Spleen (tissue), 11 donors: ENCODE measurements at regions not wholly inside any gene's neighbourhood (a gene's known extent, or its start where the extent isn't known, plus 50 kb on each side); places are given as distances from the start of the nearest gene placed in this dataset.

Source experiments
- DNase-seq: peaks from one replicate; pipeline ENCODE4 v3.0.0-alpha.2; 2020
- H3K27ac ChIP-seq, 8 donors: fragments of 200-600 bp; sonication (generic) in 7 of 8; 1 replicate in 4 of 8; 2 replicates in 4 of 8; pipeline versions ENCODE4 v1.5.0 to v1.8.0; 2016 to 2021; ENCODE audit warnings: inconsistent platforms in 4 of 8, mild to moderate bottlenecking in 4 of 8, moderate library complexity in 1 of 8
- H3K27me3 ChIP-seq, 7 donors: fragments of 200-600 bp; sonication (generic) in 6 of 7; replicated peaks in 1 of 7; 1 replicate in 4 of 7; 2 replicates in 3 of 7; pipeline versions ENCODE4 v1.5.0 to v1.8.0; 2016 to 2021; ENCODE audit warnings: inconsistent platforms in 3 of 7, mild to moderate bottlenecking in 1 of 7
- H3K36me3 ChIP-seq, 6 donors: fragments of 200-600 bp; sonication (generic) in 5 of 6; 1 replicate in 4 of 6; 2 replicates in 2 of 6; pipeline versions ENCODE4 v1.5.0 to v1.8.0; 2016 to 2021; ENCODE audit warnings: inconsistent platforms in 2 of 6
- H3K4me1 ChIP-seq, 6 donors: fragments of 200-600 bp; sonication (generic) in 5 of 6; 1 replicate in 3 of 6; 2 replicates in 3 of 6; pipeline versions ENCODE4 v1.5.0 to v1.8.0; 2016 to 2021; ENCODE audit warnings: inconsistent platforms in 3 of 6
- H3K4me3 ChIP-seq, 8 donors: fragments of 200-600 bp; sonication (generic) in 7 of 8; 1 replicate in 4 of 8; 2 replicates in 4 of 8; pipeline versions ENCODE4 v1.5.0 to v1.8.0; 2016 to 2021; ENCODE audit warnings: inconsistent platforms in 4 of 8, mild to moderate bottlenecking in 4 of 8, moderate library complexity in 2 of 8
- H3K9me3 ChIP-seq, 8 donors: fragments of 200-600 bp; sonication (generic) in 7 of 8; 1 replicate in 4 of 8; 2 replicates in 4 of 8; pipeline versions ENCODE4 v1.5.0 to v1.8.0; 2016 to 2021; ENCODE audit warnings: inconsistent platforms in 4 of 8
- CTCF ChIP-seq, 11 experiments: fragments of 200-600 bp in 7 of 11; fragments of 450-650 bp in 4 of 11; sonication (generic) in 4 of 11; IDR thresholded peaks in 8 of 11; conservative IDR thresholded peaks in 3 of 11; 1 replicate in 7 of 11; 2 replicates in 4 of 11; pipeline versions ENCODE4 v1.4.0 to v1.8.0; 2016 to 2021; ENCODE audit warnings: antibody characterized with exemption in 11 of 11, inconsistent platforms in 4 of 11, mild to moderate bottlenecking in 1 of 11
- POLR2A ChIP-seq, 3 donors: fragments of 450-650 bp; IDR thresholded peaks; one replicate each; pipeline ENCODE4 v1.5.1; 2017; ENCODE audit warnings: antibody characterized with exemption in 3 of 3, mild to moderate bottlenecking in 1 of 3
- POLR2AphosphoS5 ChIP-seq, 3 donors: sonication (generic); formaldehyde crosslinking; IDR thresholded peaks; one replicate each; pipeline ENCODE4 v1.5.1; 2017; ENCODE audit warnings: antibody characterized with exemption in 3 of 3
- WGBS, 5 donors: extraction: QIAGEN DNeasy Blood & Tissue Kit in 3 of 5; methylation state at CpG; one replicate each; pipeline versions ENCODE4 v1.1.5 to v1.1.7; 2013 to 2018; 5-methylcytosine and 5-hydroxymethylcytosine counted together
- intact Hi-C: fragments of 100-400 bp; cut with DNase I; formaldehyde crosslinking; loops from one replicate; pipeline ENCODE4 v1.15.0; 2023; ENCODE audit warnings: low total_unique reads
- donor health status: healthy with polysubstance abuse.
- donor health status: DM: no; HTN: no; CAD: no; lungs with moderate emphysema.
- donor health status: DM: no; HTN: no; CAD: no.
- donor health status: Bipolar disorder and iron deficiency.
- donor health status: healthy.
- donor health status: DM: no; HTN: no; CAD: no.
- donor health status: DM: yes; HTN: yes; CAD: no.

GRCh38 chr4:20359692-20360091, 108.0 kb downstream of the SLIT2 start:
- no peak overlapping the region for H3K4me3 ChIP-seq
- H3K4me1 ChIP-seq, result no peaks in the 10 kb centered on the region
- TF ChIP-seq POLR2A (IDR thresholded peaks at IDR 0.05) (no peak), CTCF (IDR thresholded peaks at IDR 0.05 in 8 of 11, conservative IDR thresholded peaks at IDR 0.05 in 3 of 11) (no peak), POLR2AphosphoS5 (IDR thresholded peaks at IDR 0.05) (no peak)
- H3K27ac ChIP-seq, result no peak overlapping the region
- WGBS, 5 donors, result 76 to 89% (median 82%) methylated on average over 1 of the region's 1 CpG
- intact Hi-C loops, result no loop called here
- H3K27me3 ChIP-seq, result no peaks in the 10 kb centered on the region
- no peaks in the 10 kb centered on the region for H3K9me3 ChIP-seq
- no peaks in the 10 kb centered on the region for H3K36me3 ChIP-seq
- DNase-seq, result no peak

- Histone ChIP-seq H3K4me1 (no peaks in the 10 kb centered on the region), H3K4me3 (no peak overlapping the region), H3K9me3 (no peaks in the 10 kb centered on the region), H3K27me3 (no peaks in the 10 kb centered on the region), H3K36me3 (no peaks in the 10 kb centered on the region), H3K27ac (no peak overlapping the region)
- 84 to 94% (median 88%) methylated on average over 3 of the region's 3 CpGs for WGBS, 5 donors
- no peak for DNase-seq
- intact Hi-C loops, result no loop called here
- TF ChIP-seq POLR2A (IDR thresholded peaks at IDR 0.05) (no peak), CTCF (IDR thresholded peaks at IDR 0.05 in 8 of 11, conservative IDR thresholded peaks at IDR 0.05 in 3 of 11) (no peak)
These were observed 110.4 kb downstream of the SLIT2 start for GRCh38 chr4:20362148-20362547.

GRCh38 chr4:20364969-20365368, 113.3 kb downstream of the SLIT2 start:
- Histone ChIP-seq H3K9me3 (no peaks in the 10 kb centered on the region), H3K4me3 (no peak overlapping the region), H3K27ac (no peak overlapping the region), H3K27me3 (no peaks in the 10 kb centered on the region), H3K4me1 (no peaks in the 10 kb centered on the region), H3K36me3 (no peaks in the 10 kb centered on the region)
- intact Hi-C loops, result no loop called here
- no peak for TF ChIP-seq POLR2A (IDR thresholded peaks at IDR 0.05)
- no peak for TF ChIP-seq POLR2AphosphoS5 (IDR thresholded peaks at IDR 0.05)
- TF ChIP-seq CTCF (IDR thresholded peaks at IDR 0.05 in 8 of 11, conservative IDR thresholded peaks at IDR 0.05 in 3 of 11), result no peak
- 84 to 93% (median 88%) methylated on average over 4 of the region's 4 CpGs for WGBS, 5 donors
- no peak for DNase-seq

GRCh38 chr4:20367446-20367845, 115.7 kb downstream of the SLIT2 start:
- intact Hi-C loops, result no loop called here
- Histone ChIP-seq H3K36me3 (no peaks in the 10 kb centered on the region), H3K27me3 (no peaks in the 10 kb centered on the region), H3K9me3 (no peaks in the 10 kb centered on the region), H3K4me1 (no peaks in the 10 kb centered on the region), H3K27ac (no peak overlapping the region), H3K4me3 (no peak overlapping the region)
- TF ChIP-seq POLR2A (IDR thresholded peaks at IDR 0.05) (no peak), CTCF (IDR thresholded peaks at IDR 0.05 in 8 of 11, conservative IDR thresholded peaks at IDR 0.05 in 3 of 11) (no peak), POLR2AphosphoS5 (IDR thresholded peaks at IDR 0.05) (no peak)
- 36 to 58% (median 38%) methylated on average over 1 of the region's 1 CpG for WGBS, 5 donors
- no peak for DNase-seq
